Left renal cortex interstitium (tissue), 4 donors: ENCODE measurements at regions not wholly inside any gene's neighbourhood (a gene's known extent, or its start where the extent isn't known, plus 50 kb on each side); places are given as distances from the start of the nearest gene placed in this dataset.
"Not testable (repeated sequence)": the region's sequence is repeated elsewhere in the genome, so short reads cannot be mapped to it uniquely, and the experiment has no call there.

ENCODE experiments used
- DNase-seq, 4 donors: peaks; one replicate each; pipeline ENCODE4 v3.0.0-alpha.2; 2013; ENCODE audit warnings: low read depth in 4 of 4, low spot score in 2 of 4, missing footprints in 1 of 4

GRCh38 chr17:53499277-53499676 lies 323.4 kb upstream of the KIF2B start:
- DNase-seq, result no peak

- no peak for DNase-seq
These were observed 326.4 kb upstream of the KIF2B start for GRCh38 chr17:53496356-53496755.

GRCh38 chr17:53492532-53492931 lies 330.2 kb upstream of the KIF2B start:
- DNase-seq, result no peak

GRCh38 chr17:53490447-53490968 lies 332.2 kb upstream of the KIF2B start:
- no peak for DNase-seq

GRCh38 chr17:53483704-53484103 lies 339.0 kb upstream of the KIF2B start:
- DNase-seq, result no peak

GRCh38 chr17:53475002-53475401 lies 347.7 kb upstream of the KIF2B start:
- no peak for DNase-seq

GRCh38 chr17:53472586-53472985 lies 350.1 kb upstream of the KIF2B start:
- DNase-seq, result no peak

GRCh38 chr17:53471514-53471913 lies 351.2 kb upstream of the KIF2B start:
- no peak for DNase-seq

GRCh38 chr17:53470626-53471025 lies 352.1 kb upstream of the KIF2B start:
- DNase-seq, result no peak

GRCh38 chr17:53466733-53467132 lies 356.0 kb upstream of the KIF2B start:
- no peak for DNase-seq

GRCh38 chr17:53464396-53464795 lies 358.3 kb upstream of the KIF2B start:
- not testable (repeated sequence) for DNase-seq

- DNase-seq, result no peak
These were observed 359.4 kb upstream of the KIF2B start for GRCh38 chr17:53463363-53463762.

- peak in 1 of 4 donors; percentile 0 for DNase-seq
These were observed 360.3 kb upstream of the KIF2B start for GRCh38 chr17:53462393-53462811.

GRCh38 chr17:53455943-53456342 lies 366.8 kb upstream of the KIF2B start:
- not testable (repeated sequence) for DNase-seq

- DNase-seq, result no peak
These were observed 368.4 kb upstream of the KIF2B start for GRCh38 chr17:53454337-53454736.

- no peak for DNase-seq
These were observed 373.4 kb upstream of the KIF2B start for GRCh38 chr17:53449324-53449723.

GRCh38 chr17:53428913-53429312 lies 393.8 kb upstream of the KIF2B start:
- no peak for DNase-seq

- DNase-seq, result no peak
These were observed 396.2 kb upstream of the KIF2B start for GRCh38 chr17:53426505-53426904.

- no peak for DNase-seq
These were observed 402.6 kb upstream of the KIF2B start for GRCh38 chr17:53420035-53420641.

GRCh38 chr17:53409588-53409987 lies 413.1 kb upstream of the KIF2B start:
- no peak for DNase-seq

GRCh38 chr17:53406907-53407306 lies 415.8 kb upstream of the KIF2B start:
- no peak for DNase-seq

- no peak for DNase-seq
These were observed 431.5 kb upstream of the KIF2B start for GRCh38 chr17:53391197-53391596.

- DNase-seq, result no peak
These were observed 432.2 kb upstream of the KIF2B start for GRCh38 chr17:53390575-53390974.
